Adrenal gland (tissue), 5 donors: ENCODE measurements at regions not wholly inside any gene's neighbourhood (a gene's known extent, or its start where the extent isn't known, plus 50 kb on each side); places are given as distances from the start of the nearest gene placed in this dataset.

Experiments
- POLR2A ChIP-seq, 2 donors: fragments of 450-650 bp; IDR thresholded peaks; one replicate each; pipeline ENCODE4 v1.6.1; 2017; ENCODE audit warnings: antibody characterized with exemption in 2 of 2, mild to moderate bottlenecking in 2 of 2, moderate library complexity in 1 of 2
- TF ChIP-seq, protein P1 (sequence below), 6 experiments: fragments of 450-650 bp in 4 of 6; fragments of 200-600 bp in 2 of 6; sonication (generic) in 1 of 6; IDR thresholded peaks; 1 replicate in 5 of 6; 2 replicates in 1 of 6; pipeline versions ENCODE4 v1.5.1 to v1.8.0; 2016 to 2021; ENCODE audit warnings: antibody characterized with exemption in 6 of 6, mild to moderate bottlenecking in 2 of 6, moderate library complexity in 1 of 6
- donor health status: DM: no; HTN: no; CAD: no.

DNA sequence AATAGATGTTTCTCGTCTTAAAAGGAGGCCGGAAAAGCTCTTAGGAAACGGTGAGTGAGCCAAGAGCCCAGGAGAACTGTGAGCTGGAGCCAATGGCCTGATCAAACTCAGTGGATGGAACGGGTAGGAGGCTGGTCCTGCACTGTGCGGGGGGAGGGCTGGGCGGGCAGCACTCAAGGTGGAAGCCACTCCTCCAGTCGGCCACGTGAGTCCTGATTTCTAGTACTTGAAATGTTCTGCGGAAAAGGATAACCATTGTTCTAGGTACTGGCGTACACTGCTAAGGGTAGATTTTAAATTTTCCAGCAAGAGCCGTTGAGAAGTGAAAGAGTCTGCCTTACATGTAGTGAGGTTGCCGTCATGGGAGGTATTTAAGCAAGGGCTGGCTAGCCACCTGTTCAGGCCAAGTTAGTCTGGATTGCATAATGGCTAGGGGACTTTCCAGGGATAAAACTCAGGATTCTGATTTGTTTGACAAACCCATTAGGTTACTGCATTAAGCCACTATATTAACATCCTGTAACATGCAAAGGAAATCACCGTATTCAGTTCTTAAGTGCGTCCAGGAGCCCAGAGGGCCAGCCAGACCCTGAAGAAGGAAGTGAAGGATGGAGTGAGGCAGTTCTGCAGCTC lies 51.3 kb upstream of the ODC1 start:
- TF ChIP-seq, protein P1, sequence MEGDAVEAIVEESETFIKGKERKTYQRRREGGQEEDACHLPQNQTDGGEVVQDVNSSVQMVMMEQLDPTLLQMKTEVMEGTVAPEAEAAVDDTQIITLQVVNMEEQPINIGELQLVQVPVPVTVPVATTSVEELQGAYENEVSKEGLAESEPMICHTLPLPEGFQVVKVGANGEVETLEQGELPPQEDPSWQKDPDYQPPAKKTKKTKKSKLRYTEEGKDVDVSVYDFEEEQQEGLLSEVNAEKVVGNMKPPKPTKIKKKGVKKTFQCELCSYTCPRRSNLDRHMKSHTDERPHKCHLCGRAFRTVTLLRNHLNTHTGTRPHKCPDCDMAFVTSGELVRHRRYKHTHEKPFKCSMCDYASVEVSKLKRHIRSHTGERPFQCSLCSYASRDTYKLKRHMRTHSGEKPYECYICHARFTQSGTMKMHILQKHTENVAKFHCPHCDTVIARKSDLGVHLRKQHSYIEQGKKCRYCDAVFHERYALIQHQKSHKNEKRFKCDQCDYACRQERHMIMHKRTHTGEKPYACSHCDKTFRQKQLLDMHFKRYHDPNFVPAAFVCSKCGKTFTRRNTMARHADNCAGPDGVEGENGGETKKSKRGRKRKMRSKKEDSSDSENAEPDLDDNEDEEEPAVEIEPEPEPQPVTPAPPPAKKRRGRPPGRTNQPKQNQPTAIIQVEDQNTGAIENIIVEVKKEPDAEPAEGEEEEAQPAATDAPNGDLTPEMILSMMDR (IDR thresholded peaks at IDR 0.05): no peak
- no peak for TF ChIP-seq POLR2A (IDR thresholded peaks at IDR 0.05)
